ENCODE measurements at regions not wholly inside any gene's neighbourhood (a gene's known extent, or its start where the extent isn't known, plus 50 kb on each side); places are given as distances from the start of the nearest gene placed in this dataset.
"Not testable (repeated sequence)": the region's sequence is repeated elsewhere in the genome, so short reads cannot be mapped to it uniquely, and the experiment has no call there.

GRCh38 chr16:17963185-17963836 is 373.2 kb downstream of the NPIPA8 start:
- TF ChIP-seq CTCF (IDR thresholded peaks at IDR 0.05), result no peak
- no peak for TF ChIP-seq POLR2A (IDR thresholded peaks at IDR 0.05)
- DNase-seq, result no peak
- Histone ChIP-seq H3K27ac (no peak overlapping the region), H3K4me1 (no peaks in the 10 kb centered on the region), H3K36me3 (no peaks in the 10 kb centered on the region), H3K27me3 (no peaks in the 10 kb centered on the region), H3K4me3 (replicated peaks in 1 of 3) (no peak overlapping the region), H3K9me3 (no peaks in the 10 kb centered on the region)
- WGBS, 2 donors, result 75 to 77% methylated on average over 12 of the region's 12 CpGs
- intact Hi-C loops (cut with DNase I), result no loop called here

- H3K9me3 ChIP-seq, result no peaks in the 10 kb centered on the region
- intact Hi-C loops (cut with DNase I), result no loop called here
- WGBS, 2 donors, result 62 to 70% methylated on average over 3 of the region's 3 CpGs
These were observed 373.8 kb downstream of the NPIPA8 start for GRCh38 chr16:17962726-17963125.

GRCh38 chr16:17961822-17962221 is 374.7 kb downstream of the NPIPA8 start:
- H3K9me3 ChIP-seq; H3K27me3 ChIP-seq; H3K4me3 ChIP-seq (replicated peaks in 1 of 3); H3K27ac ChIP-seq; DNase-seq; H3K4me1 ChIP-seq; H3K36me3 ChIP-seq; intact Hi-C loops (cut with DNase I): not testable (repeated sequence)
- 87 to 91% methylated on average over 8 of the region's 8 CpGs for WGBS, 2 donors

More at GRCh38 chr16:17962726-17963125, 373.8 kb downstream of the NPIPA8 start:
- Histone ChIP-seq H3K27ac (no peak overlapping the region), H3K27me3 (no peaks in the 10 kb centered on the region), H3K36me3 (no peaks in the 10 kb centered on the region), H3K4me1 (no peaks in the 10 kb centered on the region), H3K4me3 (replicated peaks in 1 of 3) (no peak overlapping the region)
- DNase-seq, result no peak
- TF ChIP-seq CTCF (IDR thresholded peaks at IDR 0.05), result no peak
- TF ChIP-seq POLR2A (IDR thresholded peaks at IDR 0.05), result no peak

- intact Hi-C loops (cut with DNase I), result no loop called here
- no peaks in the 10 kb centered on the region for H3K27me3 ChIP-seq
- no peak overlapping the region for H3K4me3 ChIP-seq (replicated peaks in 1 of 3)
- no peak overlapping the region for H3K27ac ChIP-seq
- no peaks in the 10 kb centered on the region for H3K36me3 ChIP-seq
- H3K9me3 ChIP-seq, result no peaks in the 10 kb centered on the region
- WGBS, 2 donors, result 54 to 55% methylated on average over 4 of the region's 4 CpGs
- no peak for DNase-seq
- TF ChIP-seq POLR2A (IDR thresholded peaks at IDR 0.05), result no peak
- TF ChIP-seq CTCF (IDR thresholded peaks at IDR 0.05), result no peak
- no peaks in the 10 kb centered on the region for H3K4me1 ChIP-seq
These were observed 385.2 kb downstream of the NPIPA8 start for GRCh38 chr16:17951378-17951777.

GRCh38 chr16:17949982-17950250 is 386.6 kb downstream of the NPIPA8 start:
- DNase-seq, result no peak
- no peak for TF ChIP-seq POLR2A (IDR thresholded peaks at IDR 0.05)
- no peak for TF ChIP-seq CTCF (IDR thresholded peaks at IDR 0.05)
- Histone ChIP-seq H3K27ac (no peak overlapping the region), H3K4me3 (replicated peaks in 1 of 3) (no peak overlapping the region), H3K9me3 (no peaks in the 10 kb centered on the region), H3K4me1 (no peaks in the 10 kb centered on the region), H3K27me3 (no peaks in the 10 kb centered on the region), H3K36me3 (no peaks in the 10 kb centered on the region)
- intact Hi-C loops (cut with DNase I), result no loop called here
- 51 to 66% methylated on average over 4 of the region's 4 CpGs for WGBS, 2 donors
